Colon (tissue), 2 donors: ENCODE measurements at regions not wholly inside any gene's neighbourhood (a gene's known extent, or its start where the extent isn't known, plus 50 kb on each side); places are given as distances from the start of the nearest gene placed in this dataset.
"Not testable (repeated sequence)": the region's sequence is repeated elsewhere in the genome, so short reads cannot be mapped to it uniquely, and the experiment has no call there.

Experiments used
- FAIRE-seq: peaks from 2 replicates; lab custom pipeline; 2012; peaks lifted over from hg19 to GRCh38; lab: Jason Lieb, UNC
- donor health status: control.
- donor health status: control.

GRCh38 chr10:123380491-123381085 is 226.4 kb downstream of the BUB3 start:
- FAIRE-seq: no peak

DNA sequence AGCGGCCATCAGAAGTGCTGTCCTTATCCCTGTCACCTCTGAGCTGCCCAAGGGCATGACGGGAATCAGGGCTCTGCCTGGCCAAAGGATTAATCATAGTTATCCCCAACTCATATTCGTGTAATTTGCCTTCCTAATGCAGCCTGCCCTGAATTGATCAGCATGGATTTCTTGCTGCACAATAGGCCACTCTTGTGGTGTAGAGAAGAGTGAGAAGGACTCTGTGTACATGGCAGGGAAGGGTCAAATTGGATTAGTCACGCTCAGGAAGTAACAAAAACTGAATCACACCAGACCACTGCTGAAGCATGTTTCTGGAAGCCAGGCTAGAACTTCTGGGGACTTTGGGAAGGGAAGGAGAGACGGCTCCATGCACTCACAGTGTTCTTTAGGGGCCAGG is 227.0 kb downstream of the BUB3 start:
- FAIRE-seq: no peak

DNA sequence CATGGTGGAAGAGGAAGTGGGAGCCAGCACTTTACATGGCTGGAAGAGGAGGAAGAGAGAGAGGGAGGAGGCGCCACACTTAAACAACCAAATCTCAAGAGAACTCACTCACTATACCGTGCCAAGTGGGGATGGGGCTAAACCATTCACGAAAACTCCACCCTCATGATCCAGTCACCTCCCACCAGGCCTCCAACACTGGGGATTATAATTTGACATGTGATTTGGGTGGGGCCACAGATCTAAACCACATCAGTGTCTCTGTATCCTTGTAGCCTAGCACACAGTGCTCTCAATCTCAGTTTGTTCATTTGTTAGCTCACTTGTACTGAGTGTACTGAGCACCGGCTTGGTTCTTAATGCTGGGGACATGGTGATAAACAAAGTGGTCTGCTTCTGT is 228.3 kb downstream of the BUB3 start:
- no peak for FAIRE-seq

DNA sequence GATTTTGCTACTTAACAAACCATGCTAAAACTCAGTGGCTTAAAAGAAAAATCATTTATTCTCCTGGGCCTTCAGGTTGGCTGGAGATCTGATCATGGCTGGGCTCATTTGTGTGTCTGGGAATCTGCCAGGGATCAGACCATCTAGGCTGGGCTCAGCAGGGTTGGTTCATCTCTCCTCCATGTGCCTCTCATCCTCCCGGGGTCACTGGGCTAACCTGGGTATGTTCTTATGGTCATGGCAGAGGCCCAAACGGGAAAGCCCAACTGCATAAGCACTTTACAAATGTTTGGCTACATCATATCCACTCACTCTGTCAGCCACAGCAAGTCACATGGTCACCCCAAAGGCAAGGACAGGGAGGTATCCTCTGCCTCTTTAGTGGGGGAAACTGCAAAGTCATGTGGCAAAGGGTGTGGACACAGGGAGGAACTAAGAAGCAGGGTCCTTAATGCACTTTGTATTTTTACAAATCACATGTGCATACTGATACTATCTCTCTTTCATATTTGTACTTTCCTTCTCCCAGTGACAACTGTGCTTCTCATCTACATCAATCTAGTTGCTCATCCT is 231.4 kb downstream of the BUB3 start:
- FAIRE-seq: no peak

GRCh38 chr10:123389520-123389919 is 235.3 kb downstream of the BUB3 start:
- FAIRE-seq: no peak

GRCh38 chr10:123390332-123390731 is 236.1 kb downstream of the BUB3 start:
- no peak for FAIRE-seq

GRCh38 chr10:123390874-123391273 is 236.7 kb downstream of the BUB3 start:
- FAIRE-seq: no peak

GRCh38 chr10:123391275-123392028 is 237.2 kb downstream of the BUB3 start:
- FAIRE-seq: no peak

DNA sequence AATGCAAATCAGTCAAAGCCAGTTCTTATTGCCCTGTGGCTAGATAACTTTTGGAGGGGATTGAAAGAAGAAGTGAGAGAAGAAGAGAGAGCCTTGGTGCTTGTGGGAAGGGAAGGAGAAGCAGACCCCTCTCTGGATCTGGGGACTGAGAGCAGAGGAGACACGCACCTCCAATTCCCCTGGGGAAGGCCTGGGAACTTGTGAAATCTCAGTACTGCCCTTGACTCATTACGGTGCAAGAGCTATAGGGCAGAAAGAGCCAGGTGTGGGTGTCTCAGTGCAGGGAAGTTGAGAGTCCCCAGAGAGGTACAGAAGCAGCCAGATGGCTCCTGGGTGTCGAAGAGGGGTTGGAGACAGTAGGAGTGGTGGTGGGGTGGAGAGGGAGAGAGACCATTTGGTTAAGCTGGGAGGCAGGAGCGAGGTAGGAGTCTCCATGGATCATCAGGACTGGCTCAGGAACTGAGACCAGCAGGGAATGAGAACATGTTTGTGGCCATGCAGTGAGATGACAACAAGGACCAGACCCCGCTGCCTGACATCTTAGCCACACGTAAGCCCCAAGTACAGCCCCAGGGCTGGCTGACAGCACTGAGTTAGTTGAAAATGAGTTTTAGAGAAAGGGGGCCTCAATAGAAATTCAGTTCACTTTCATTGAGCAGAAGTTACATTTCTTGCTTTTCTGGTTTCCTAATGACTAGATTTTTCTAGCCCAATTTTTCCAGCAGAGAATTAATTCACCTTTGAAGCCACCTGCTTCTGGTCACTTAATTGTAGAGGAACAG is 238.2 kb downstream of the BUB3 start:
- FAIRE-seq: no peak

GRCh38 chr10:123393170-123393569 is 239.0 kb downstream of the BUB3 start:
- FAIRE-seq: no peak

GRCh38 chr10:123394382-123394781 is 240.2 kb downstream of the BUB3 start:
- no peak for FAIRE-seq

DNA sequence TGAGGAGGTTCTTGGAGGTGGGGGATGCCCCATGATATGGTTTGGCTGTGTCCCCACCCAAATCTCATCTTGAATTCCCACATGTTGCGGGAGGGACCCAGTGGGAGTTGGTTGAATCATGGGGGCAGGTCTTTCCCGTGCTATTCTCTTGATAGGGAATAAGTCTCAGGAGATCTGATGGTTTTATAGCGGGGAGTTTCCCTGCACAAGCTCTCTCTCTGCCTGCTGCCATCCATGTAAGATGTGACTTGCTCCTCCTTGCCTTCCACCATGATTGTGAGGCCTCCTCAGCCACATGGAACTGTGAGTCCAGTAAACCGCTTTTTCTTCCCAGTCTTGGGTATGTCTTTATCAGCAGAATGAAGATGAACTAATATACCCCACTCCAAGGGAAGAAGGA is 241.0 kb downstream of the BUB3 start:
- not testable (repeated sequence) for FAIRE-seq

- no peak for FAIRE-seq
These were observed 241.7 kb downstream of the BUB3 start for GRCh38 chr10:123395906-123396305.

GRCh38 chr10:123398180-123398591 is 244.0 kb downstream of the BUB3 start:
- FAIRE-seq: no peak

- FAIRE-seq: no peak
These were observed 244.6 kb downstream of the BUB3 start for GRCh38 chr10:123398756-123399155.

DNA sequence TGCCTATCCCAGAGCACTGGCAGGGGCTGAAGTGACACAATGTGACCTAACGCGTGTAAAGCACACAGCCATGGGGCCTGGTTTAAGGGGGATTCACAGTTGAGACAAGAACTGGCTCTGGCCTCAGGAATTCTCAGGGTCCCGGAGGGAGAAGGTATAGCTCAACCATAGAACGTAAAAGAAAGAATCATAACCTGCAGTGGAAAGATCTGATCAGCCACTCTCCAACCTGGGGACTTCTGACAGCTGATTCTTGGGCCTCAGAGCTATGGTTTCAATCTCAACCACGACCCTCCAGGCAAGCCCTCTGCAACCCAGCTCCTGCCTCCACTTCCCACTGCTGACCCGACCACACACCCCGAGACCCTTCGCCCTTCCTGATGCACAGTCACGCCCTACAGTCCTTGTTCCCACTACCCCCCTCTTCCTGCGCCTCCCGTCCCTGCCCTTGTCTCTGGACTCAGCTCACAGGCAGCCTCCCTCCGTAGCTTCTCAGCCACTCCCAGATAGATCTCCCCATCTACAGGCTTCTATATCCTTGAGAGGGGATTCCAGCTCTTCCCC is 245.2 kb downstream of the BUB3 start:
- FAIRE-seq: no peak

GRCh38 chr10:123402021-123402420 is 247.8 kb downstream of the BUB3 start:
- no peak for FAIRE-seq

DNA sequence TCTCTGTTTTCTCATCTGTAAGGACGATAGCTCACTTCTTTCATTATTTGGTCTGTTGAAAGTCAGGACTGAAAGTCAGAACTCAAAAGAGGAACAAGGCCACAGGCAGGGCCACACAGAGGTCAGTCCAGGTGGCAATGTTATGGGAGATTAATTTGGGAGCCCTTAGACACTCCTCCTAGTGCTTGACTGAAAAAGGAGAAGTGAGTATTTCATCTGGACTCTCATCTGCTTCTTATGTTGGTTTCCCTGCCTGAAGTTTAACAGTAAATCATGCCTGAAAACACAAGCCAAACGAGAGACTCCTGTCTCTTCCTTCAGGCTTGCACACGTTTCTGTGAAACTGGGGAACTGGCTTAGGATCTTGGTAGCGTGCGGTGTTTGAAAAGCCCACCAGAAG is 248.5 kb downstream of the BUB3 start:
- FAIRE-seq: no peak

GRCh38 chr10:123404357-123404756 is 250.2 kb downstream of the BUB3 start:
- no peak for FAIRE-seq

GRCh38 chr10:123408660-123409059 is 254.5 kb downstream of the BUB3 start:
- FAIRE-seq: no peak

GRCh38 chr10:123409426-123409825 is 255.2 kb downstream of the BUB3 start:
- FAIRE-seq: no peak

GRCh38 chr10:123409884-123410283 is 255.7 kb downstream of the BUB3 start:
- no peak for FAIRE-seq

DNA sequence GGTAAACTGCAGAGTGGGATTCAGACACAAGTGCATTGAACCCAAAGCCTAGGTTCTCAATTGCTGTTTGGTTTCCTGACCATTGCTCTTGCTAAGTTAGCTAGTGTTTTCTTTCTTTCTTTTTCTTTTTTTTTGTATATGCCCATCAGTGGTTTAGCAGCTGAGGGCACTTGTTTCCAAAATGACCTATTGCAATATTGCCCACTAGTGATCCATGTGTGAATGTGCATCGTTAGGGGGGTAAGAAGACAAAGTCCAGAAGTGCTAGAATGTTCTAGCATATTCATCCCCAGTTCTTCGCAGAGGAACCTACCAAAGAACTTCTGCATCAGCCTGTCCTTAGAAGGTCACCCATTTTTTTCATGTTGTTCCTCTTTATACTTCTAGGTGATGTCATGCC is 252.8 kb upstream of the GPR26 start:
- FAIRE-seq: no peak
